Suppressor macrophage (primary cell): ENCODE measurements at regions not wholly inside any gene's neighbourhood (a gene's known extent, or its start where the extent isn't known, plus 50 kb on each side); places are given as distances from the start of the nearest gene placed in this dataset.

Experiments
- DNase-seq, 4 experiments: peaks; one replicate each; pipeline ENCODE4 v3.0.0-alpha.2; 2020 to 2022

DNA sequence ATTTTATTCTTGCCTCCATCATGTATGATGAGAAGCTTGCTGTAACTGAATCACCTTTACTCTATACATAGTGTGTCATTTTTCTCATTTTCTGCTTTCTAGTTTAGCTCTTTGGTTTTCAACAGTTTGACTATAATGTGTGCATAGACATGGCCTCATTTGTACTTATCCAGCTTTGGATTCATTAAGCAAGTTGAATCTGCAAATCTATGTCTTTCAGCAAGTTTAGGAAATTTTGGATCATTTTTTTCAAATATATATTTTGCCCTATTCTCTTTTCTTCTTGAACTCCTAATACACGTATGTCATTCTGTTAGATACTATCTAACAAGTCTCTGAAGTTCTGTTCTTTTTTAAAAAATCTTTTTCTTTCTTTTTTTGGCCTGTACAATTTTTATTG, 57.8 kb downstream of the PRLHR start:
- DNase-seq = no peak

GRCh38 chr10:118534136-118534535, 61.3 kb downstream of the PRLHR start:
- DNase-seq = peak; percentile 38 to 70 (median 64)

GRCh38 chr10:118531105-118531852, 64.2 kb downstream of the PRLHR start:
- peak; percentile 66 to 88 (median 86) for DNase-seq

GRCh38 chr10:118528426-118528825, 67.0 kb downstream of the PRLHR start:
- DNase-seq = no peak

DNA sequence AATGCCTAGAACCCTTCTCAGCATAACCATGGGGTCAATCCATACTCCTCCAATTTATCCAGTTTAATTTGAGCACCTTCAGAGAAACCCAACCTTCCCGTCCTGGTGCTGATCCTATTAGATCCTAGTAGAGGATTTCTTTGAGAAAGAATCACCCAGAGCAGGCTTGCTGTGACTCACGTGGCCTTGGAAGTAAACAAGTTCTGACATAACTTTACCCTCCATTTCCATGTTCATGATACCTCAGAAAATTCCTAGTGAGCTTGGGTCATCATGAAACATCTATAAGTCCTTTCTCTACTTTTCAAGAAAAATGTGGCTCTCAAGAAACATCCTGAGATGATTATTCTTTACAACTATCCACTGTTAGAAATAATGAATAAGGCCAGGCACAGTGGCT, 71.7 kb downstream of the PRLHR start:
- DNase-seq = no peak

GRCh38 chr10:118522791-118523498, 72.5 kb downstream of the PRLHR start:
- peak in 1 of 4 experiments; percentile 16 for DNase-seq

- no peak for DNase-seq
Observed at GRCh38 chr10:118521415-118522117, 73.9 kb downstream of the PRLHR start.

DNA sequence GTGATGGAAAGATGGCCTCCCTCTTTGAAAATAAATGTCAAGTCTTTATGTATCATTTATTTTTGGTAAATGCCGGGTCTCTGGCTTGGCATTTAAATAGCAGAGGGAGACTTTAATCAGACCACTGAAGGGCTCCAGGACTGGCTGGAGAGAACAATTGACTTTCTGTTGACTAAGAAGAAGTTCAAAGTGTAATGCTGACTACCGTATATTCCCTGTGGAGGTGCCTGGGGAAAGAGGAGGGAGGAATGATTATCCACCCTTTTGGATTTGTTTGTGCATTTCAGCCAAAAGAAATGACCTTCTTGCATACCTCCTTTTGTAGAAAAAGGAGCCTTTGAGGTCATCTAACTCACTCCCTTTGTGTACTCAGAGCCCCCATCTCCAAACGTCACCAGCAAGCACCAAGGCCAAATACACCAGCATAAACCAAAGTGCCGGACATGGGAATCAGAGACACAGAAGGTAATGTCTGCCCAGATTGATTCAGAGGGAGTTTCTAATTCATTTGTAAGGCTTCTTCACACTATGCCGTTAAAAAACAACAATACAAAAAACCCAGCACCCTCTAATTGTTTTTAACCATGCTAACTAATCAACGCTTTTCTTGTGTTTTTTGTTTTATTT, 75.2 kb downstream of the PRLHR start:
- DNase-seq = no peak

GRCh38 chr10:118518095-118518494, 77.4 kb downstream of the PRLHR start:
- DNase-seq = no peak

- DNase-seq = peak in 2 of 4 experiments; percentile 39 to 65
Observed at GRCh38 chr10:118516716-118517115, 78.7 kb downstream of the PRLHR start.

GRCh38 chr10:118513174-118513573, 82.3 kb downstream of the PRLHR start:
- DNase-seq = no peak

GRCh38 chr10:118511711-118512110, 83.7 kb downstream of the PRLHR start:
- peak; percentile 48 to 76 (median 62) for DNase-seq

GRCh38 chr10:118508863-118509262, 86.6 kb downstream of the PRLHR start:
- DNase-seq = no peak

DNA sequence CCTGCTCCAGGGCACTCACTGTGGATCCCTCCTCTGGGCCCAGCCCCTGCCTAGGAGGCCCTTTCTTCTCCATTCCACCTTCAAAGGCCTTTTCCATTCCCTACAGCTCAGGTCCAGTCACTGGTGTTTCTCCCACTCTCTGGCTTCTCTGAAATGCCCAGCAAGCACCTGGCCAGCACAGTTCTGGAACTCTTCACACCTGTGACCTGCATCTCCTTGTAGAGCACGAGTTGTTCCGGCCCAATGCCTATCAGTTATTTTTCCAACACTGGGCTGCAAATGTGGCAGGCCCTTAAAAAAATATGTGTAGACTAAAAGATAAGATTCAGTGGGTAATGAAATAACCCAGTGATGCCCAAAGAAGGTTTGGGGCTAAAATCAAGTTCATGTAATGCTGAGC, 87.1 kb downstream of the PRLHR start:
- no peak for DNase-seq

GRCh38 chr10:118506671-118507590, 88.5 kb downstream of the PRLHR start:
- DNase-seq = peak in 1 of 4 experiments; percentile 18

GRCh38 chr10:118505363-118505762, 90.1 kb downstream of the PRLHR start:
- no peak for DNase-seq

GRCh38 chr10:118504467-118505205, 90.8 kb downstream of the PRLHR start:
- peak; percentile 35 to 69 (median 56) for DNase-seq

GRCh38 chr10:118504044-118504443, 91.4 kb downstream of the PRLHR start:
- DNase-seq = no peak

DNA sequence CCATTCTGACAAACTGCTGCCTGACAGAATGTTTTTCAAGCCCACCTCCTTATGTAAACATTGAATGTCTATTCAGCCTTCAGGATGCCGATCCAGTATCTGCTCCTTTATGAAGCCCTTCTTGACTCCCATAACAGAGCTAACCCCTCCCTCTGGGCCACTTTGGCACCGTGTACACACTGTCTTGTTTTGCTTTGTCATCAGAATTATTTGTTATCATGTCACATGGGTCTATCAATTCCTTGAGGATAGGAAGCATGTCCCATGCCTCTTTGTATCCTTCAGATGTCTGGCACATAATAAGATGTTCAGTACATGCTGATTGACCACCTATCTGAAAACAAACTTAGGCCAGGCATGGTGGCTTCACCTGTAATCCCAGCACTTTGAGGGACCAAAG, 92.3 kb downstream of the PRLHR start:
- no peak for DNase-seq

DNA sequence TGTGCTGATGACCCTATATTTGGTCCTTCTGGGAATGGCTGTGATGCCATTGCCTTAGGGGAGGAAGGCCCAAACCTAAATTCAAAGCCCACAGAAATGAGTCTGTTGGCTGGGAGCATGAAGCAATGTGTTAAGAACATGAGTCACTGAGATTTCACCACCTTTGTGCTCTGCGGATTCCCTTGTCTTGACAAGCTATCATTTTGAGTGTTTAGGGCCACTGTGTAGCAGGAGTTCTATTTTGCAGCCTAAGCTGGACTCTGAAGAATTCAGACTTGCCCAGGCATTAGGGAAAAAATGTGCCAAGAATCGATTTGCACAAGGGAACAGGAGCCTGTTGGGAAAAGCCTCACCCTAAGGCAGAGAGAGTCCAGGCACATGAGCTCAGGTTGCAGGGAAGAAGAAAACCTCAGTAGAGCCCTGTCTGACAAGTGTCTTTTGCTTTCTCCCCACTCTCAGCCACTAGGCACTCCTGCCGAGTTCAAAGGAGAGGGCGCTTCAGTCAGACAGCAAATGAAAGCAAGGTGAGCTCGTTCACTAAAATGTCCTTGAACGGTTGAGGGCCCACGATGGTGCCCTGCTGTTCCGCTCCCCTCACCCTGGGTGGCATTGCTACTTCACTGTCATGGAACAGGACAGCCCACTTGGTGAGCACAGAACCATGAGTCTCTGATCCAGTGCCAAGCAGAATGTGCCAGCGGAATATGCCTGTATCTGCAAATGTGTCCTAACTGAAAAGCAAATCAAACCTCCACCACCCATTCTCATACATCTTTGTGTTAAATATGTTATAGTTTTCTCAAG, 93.6 kb downstream of the PRLHR start:
- peak; percentile 47 to 73 (median 68) for DNase-seq
